ENCODE measurements at regions not wholly inside any gene's neighbourhood (a gene's known extent, or its start where the extent isn't known, plus 50 kb on each side); places are given as distances from the start of the nearest gene placed in this dataset.

GRCh38 chr4:184924516-184924915 lies 93.8 kb upstream of the HELT start:
- DNase-seq, result no peak
- Mint-ChIP-seq H3K4me1 (ENCODE audit: low read depth) (no peaks in the 10 kb centered on the region), H3K36me3 (ENCODE audit: low read depth) (no peaks in the 10 kb centered on the region), H3K9me3 (peaks cover 17% of the 10 kb centered on the region), H3K27ac (no peak overlapping the region), H3K27me3 (ENCODE audit: insufficient read depth) (no peaks in the 10 kb centered on the region; the same call in 1 of the 2 replicates), H3K4me3 (no peak overlapping the region)
- TF ChIP-seq, protein P1, sequence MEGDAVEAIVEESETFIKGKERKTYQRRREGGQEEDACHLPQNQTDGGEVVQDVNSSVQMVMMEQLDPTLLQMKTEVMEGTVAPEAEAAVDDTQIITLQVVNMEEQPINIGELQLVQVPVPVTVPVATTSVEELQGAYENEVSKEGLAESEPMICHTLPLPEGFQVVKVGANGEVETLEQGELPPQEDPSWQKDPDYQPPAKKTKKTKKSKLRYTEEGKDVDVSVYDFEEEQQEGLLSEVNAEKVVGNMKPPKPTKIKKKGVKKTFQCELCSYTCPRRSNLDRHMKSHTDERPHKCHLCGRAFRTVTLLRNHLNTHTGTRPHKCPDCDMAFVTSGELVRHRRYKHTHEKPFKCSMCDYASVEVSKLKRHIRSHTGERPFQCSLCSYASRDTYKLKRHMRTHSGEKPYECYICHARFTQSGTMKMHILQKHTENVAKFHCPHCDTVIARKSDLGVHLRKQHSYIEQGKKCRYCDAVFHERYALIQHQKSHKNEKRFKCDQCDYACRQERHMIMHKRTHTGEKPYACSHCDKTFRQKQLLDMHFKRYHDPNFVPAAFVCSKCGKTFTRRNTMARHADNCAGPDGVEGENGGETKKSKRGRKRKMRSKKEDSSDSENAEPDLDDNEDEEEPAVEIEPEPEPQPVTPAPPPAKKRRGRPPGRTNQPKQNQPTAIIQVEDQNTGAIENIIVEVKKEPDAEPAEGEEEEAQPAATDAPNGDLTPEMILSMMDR (IDR thresholded peaks at IDR 0.05), result no peak

DNA sequence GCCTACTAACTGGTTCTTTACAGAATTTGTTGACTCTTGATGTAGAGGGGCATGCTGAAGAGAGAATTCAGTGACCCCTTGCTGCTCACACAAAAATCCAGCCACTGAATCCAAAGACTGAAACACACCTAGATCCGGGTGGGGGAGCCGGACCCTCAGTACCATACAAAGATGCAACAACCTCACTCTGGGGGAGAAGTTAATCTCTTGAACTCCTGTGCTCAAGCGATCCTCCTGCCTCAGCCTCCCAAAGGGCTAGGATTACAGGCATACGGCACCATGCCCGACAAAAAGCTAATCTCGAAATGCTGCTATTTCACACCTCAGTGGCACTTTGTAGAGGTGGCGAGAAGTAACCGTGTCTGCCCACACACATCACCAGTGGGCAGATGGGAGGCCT lies 88.8 kb upstream of the HELT start:
- Mint-ChIP-seq H3K4me3 (no peak overlapping the region), H3K4me1 (ENCODE audit: low read depth) (no peaks in the 10 kb centered on the region), H3K27me3 (ENCODE audit: insufficient read depth) (peaks cover 4% of the 10 kb centered on the region), H3K36me3 (ENCODE audit: low read depth) (no peaks in the 10 kb centered on the region), H3K9me3 (peaks cover 13% of the 10 kb centered on the region), H3K27ac (no peak overlapping the region)
- TF ChIP-seq, protein P1 (IDR thresholded peaks at IDR 0.05), result no peak
- DNase-seq, result no peak

- Mint-ChIP-seq H3K4me1 (ENCODE audit: low read depth) (no peaks in the 10 kb centered on the region), H3K36me3 (ENCODE audit: low read depth) (no peaks in the 10 kb centered on the region), H3K9me3 (peaks cover 13% of the 10 kb centered on the region), H3K27ac (no peak overlapping the region), H3K27me3 (ENCODE audit: insufficient read depth) (peaks cover 8% of the 10 kb centered on the region), H3K4me3 (no peak overlapping the region)
- DNase-seq, result no peak
- TF ChIP-seq, protein P1 (IDR thresholded peaks at IDR 0.05), result no peak
Measured at GRCh38 chr4:184930026-184930425, 88.3 kb upstream of the HELT start.

DNA sequence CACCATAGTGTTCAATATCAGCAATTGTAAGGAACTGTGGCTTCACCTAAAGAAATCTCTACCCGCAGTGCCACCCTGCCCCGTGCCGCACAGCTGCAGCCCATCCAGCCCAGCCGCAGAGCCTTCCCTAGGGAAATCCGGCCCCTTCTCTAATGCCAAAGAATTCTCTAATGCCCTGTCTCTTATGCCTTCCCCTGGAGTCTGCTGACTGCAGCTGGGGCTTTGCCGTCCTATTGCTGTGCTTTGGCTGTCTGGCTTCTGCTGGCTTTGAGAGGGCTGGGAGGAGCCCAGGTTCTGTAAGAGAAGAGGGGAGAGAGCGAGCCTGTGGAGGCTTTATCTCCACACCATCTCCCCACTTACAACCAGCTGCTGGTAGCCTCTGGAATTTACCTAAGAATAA lies 85.9 kb upstream of the HELT start:
- peaks cover 13% of the 10 kb centered on the region for H3K27me3 Mint-ChIP-seq (ENCODE audit: insufficient read depth)
- H3K4me1 Mint-ChIP-seq (ENCODE audit: low read depth), result no peaks in the 10 kb centered on the region
- H3K4me3 Mint-ChIP-seq, result no peak overlapping the region
- H3K27ac Mint-ChIP-seq, result no peak overlapping the region
- TF ChIP-seq, protein P1 (IDR thresholded peaks at IDR 0.05), result no peak
- no peak for DNase-seq
- H3K36me3 Mint-ChIP-seq (ENCODE audit: low read depth), result no peaks in the 10 kb centered on the region
- peaks cover 13% of the 10 kb centered on the region for H3K9me3 Mint-ChIP-seq

DNA sequence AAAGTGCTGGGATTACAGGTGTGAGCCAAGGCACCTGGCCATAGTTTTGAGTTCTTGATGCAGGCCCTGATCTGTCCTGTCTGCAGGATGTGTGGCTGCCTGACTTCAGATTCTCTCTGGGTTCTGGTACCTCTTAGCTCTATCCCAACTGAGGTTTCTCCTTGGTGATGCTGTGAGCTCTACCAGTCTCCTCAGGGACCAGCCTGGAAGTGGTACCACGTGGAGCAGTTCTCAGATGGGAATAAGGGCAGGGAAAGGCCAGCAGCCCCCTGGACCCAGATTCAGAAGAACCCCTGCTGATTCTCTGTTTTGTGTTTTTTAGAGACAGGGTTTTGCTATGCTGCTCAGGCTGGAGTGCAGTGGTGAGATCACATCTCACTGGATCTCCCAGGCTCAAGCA lies 85.0 kb upstream of the HELT start:
- peaks cover 7% of the 10 kb centered on the region for H3K9me3 Mint-ChIP-seq
- TF ChIP-seq, protein P1 (IDR thresholded peaks at IDR 0.05), result no peak
- no peak overlapping the region for H3K27ac Mint-ChIP-seq
- no peak for DNase-seq
- no peak overlapping the region for H3K4me3 Mint-ChIP-seq
- peaks cover 14% of the 10 kb centered on the region for H3K27me3 Mint-ChIP-seq (ENCODE audit: insufficient read depth)
- H3K4me1 Mint-ChIP-seq (ENCODE audit: low read depth), result no peaks in the 10 kb centered on the region
- no peaks in the 10 kb centered on the region for H3K36me3 Mint-ChIP-seq (ENCODE audit: low read depth)

DNA sequence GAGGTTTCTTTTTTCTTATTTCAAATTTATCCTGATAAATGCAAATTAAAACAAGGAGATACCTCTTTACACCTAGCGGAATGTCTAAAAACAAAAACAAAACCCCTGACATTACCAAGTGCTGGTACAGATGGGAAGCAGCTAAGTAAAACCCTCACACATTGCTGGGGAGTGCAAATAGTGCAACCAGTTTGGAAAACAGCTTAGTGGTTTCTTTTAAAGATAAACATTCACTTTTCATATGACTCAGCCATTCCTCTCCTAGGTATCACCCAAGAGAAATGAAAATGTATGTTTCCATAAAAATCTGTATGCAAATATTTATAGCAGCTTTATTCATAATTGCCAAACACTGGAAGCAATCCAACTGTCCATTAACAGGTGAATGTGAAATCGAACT lies 84.1 kb upstream of the HELT start:
- no peaks in the 10 kb centered on the region for H3K4me1 Mint-ChIP-seq (ENCODE audit: low read depth)
- TF ChIP-seq, protein P1 (IDR thresholded peaks at IDR 0.05), result no peak
- no peaks in the 10 kb centered on the region for H3K9me3 Mint-ChIP-seq
- H3K4me3 Mint-ChIP-seq, result no peak overlapping the region
- no peaks in the 10 kb centered on the region for H3K36me3 Mint-ChIP-seq (ENCODE audit: low read depth)
- H3K27me3 Mint-ChIP-seq (ENCODE audit: insufficient read depth), result peaks cover 14% of the 10 kb centered on the region
- H3K27ac Mint-ChIP-seq, result no peak overlapping the region
- no peak for DNase-seq
